Uterus (tissue), 2 donors: ENCODE measurements at regions not wholly inside any gene's neighbourhood (a gene's known extent, or its start where the extent isn't known, plus 50 kb on each side); places are given as distances from the start of the nearest gene placed in this dataset.

ENCODE experiments used
- CTCF ChIP-seq, 4 experiments: fragments of 200-600 bp in 2 of 4; fragments of 450-650 bp in 2 of 4; sonication (generic) in 2 of 4; IDR thresholded peaks; one replicate each; pipeline ENCODE4 v1.5.1; 2016 to 2019; ENCODE audit warnings: antibody characterized with exemption in 4 of 4, mild to moderate bottlenecking in 2 of 4, moderate library complexity in 1 of 4
- POLR2A ChIP-seq, 2 donors: fragments of 450-650 bp; IDR thresholded peaks; one replicate each; pipeline ENCODE4 v1.6.1; 2016; ENCODE audit warnings: antibody characterized with exemption in 2 of 2, mild to moderate bottlenecking in 1 of 2, moderate library complexity in 1 of 2

- TF ChIP-seq CTCF (IDR thresholded peaks at IDR 0.05) (no peak), POLR2A (IDR thresholded peaks at IDR 0.05) (no peak)
Observed at GRCh38 chr16:86181526-86181925, 282.6 kb downstream of the IRF8 start.
